Natural killer cell (primary cell): ENCODE measurements at regions not wholly inside any gene's neighbourhood (a gene's known extent, or its start where the extent isn't known, plus 50 kb on each side); places are given as distances from the start of the nearest gene placed in this dataset.

Source experiments
- ATAC-seq, 3 donors: fragments of 150-1000 bp in 2 of 3; fragments of 200-7000 bp in 1 of 3; cut with Tn5 transposase; 1 replicate in 1 of 3; 2 replicates in 2 of 3; pipeline ENCODE4 v1.10.0; 2021; ENCODE audit warnings: mild to moderate bottlenecking in 2 of 3, moderate library complexity in 2 of 3
- DNase-seq, 2 donors: peaks; one replicate each; pipeline versions ENCODE4 v3.0.0 to v3.0.0-alpha.2; 2013 to 2021; ENCODE audit warnings: mixed read lengths in 1 of 2
- H3K27ac ChIP-seq: one replicate; pipeline ENCODE4 v1.5.1; 2013; ENCODE audit warnings: mild to moderate bottlenecking, low read length
- H3K27me3 ChIP-seq: one replicate; pipeline ENCODE4 v1.6.1; 2013; ENCODE audit warnings: low read length; ENCODE audit not compliant: control insufficient read depth, insufficient read depth
- H3K36me3 ChIP-seq: one replicate; pipeline ENCODE4 v1.6.1; 2013; ENCODE audit warnings: low read length; ENCODE audit not compliant: control insufficient read depth, insufficient read depth
- H3K4me1 ChIP-seq: one replicate; pipeline ENCODE4 v1.6.1; 2013; ENCODE audit warnings: low read length; ENCODE audit not compliant: control insufficient read depth, insufficient read depth
- H3K4me3 ChIP-seq: one replicate; pipeline ENCODE4 v1.5.1; 2013; ENCODE audit warnings: low read length
- H3K9me3 ChIP-seq: one replicate; pipeline ENCODE4 v1.6.1; 2013; ENCODE audit warnings: low read length; ENCODE audit not compliant: control insufficient read depth, insufficient read depth
- H3K27ac Mint-ChIP-seq, 2 donors: one replicate each; pipeline ENCODE4 v1.8.0; 2022; ENCODE audit warnings: mild to moderate bottlenecking in 2 of 2, mixed read lengths in 2 of 2, moderate library complexity in 1 of 2
- H3K27me3 Mint-ChIP-seq, 2 donors: one replicate each; pipeline ENCODE4 v1.8.0; 2022; ENCODE audit warnings: low read depth in 2 of 2, mixed read lengths in 2 of 2
- H3K36me3 Mint-ChIP-seq: one replicate; pipeline ENCODE4 v1.8.0; 2022; ENCODE audit warnings: mixed read lengths
- H3K4me1 Mint-ChIP-seq, 2 donors: one replicate each; pipeline ENCODE4 v1.8.0; 2022; ENCODE audit warnings: mixed read lengths in 2 of 2
- H3K4me3 Mint-ChIP-seq: one replicate; pipeline ENCODE4 v1.8.0; 2022; ENCODE audit warnings: mild to moderate bottlenecking, moderate library complexity, mixed read lengths
- H3K9me3 Mint-ChIP-seq, 2 donors: one replicate each; pipeline ENCODE4 v1.8.0; 2022; ENCODE audit warnings: mixed read lengths in 2 of 2
- WGBS: methylation state at CpG from one replicate; pipeline ENCODE4 v1.1.7; 2013; ENCODE audit warnings: missing lambda C conversion rate; ENCODE audit not compliant: insufficient coverage; 5-methylcytosine and 5-hydroxymethylcytosine counted together
- intact Hi-C: fragments of 100-400 bp; cut with micrococcal nuclease; formaldehyde crosslinking; loops from one replicate; pipeline ENCODE4 v1.14.2; 2022
- TF ChIP-seq, protein P1 (sequence below): fragments of 200-600 bp; IDR thresholded peaks from one replicate; pipeline ENCODE4 v1.8.0; 2022; ENCODE audit warnings: antibody characterized with exemption

DNA sequence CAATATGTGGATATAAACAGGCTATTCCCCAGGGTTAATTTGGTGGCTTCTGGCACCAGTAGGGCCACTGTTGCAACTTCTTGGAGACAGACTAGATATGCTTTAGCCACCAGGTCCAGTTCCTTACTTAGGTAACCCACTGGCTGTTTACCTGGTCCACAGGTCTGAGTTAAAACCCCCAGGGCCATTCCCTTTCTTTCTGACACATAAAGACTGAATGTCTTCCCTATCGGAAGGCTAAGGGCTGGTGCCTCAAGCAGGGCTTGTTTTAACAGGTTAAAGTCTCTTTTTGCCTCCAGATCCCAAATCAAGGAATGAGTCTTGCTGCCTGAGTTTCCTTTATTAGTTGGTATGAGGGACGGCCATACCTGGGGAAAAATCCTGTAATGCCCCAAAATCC lies 1052.7 kb upstream of the CNTN5 start:
- Histone ChIP-seq H3K36me3 (no peaks in the 10 kb centered on the region), H3K27me3 (no peaks in the 10 kb centered on the region), H3K4me3 (no peak overlapping the region), H3K9me3 (peaks cover 25% of the 10 kb centered on the region), H3K4me1 (no peaks in the 10 kb centered on the region), H3K27ac (no peak overlapping the region)
- Mint-ChIP-seq H3K9me3 (peaks cover 4 to 13% of the 10 kb centered on the region in 2 donors), H3K4me1 (no peaks in the 10 kb centered on the region), H3K27me3 (no peaks in the 10 kb centered on the region), H3K27ac (no peak overlapping the region), H3K36me3 (no peaks in the 10 kb centered on the region), H3K4me3 (no peak overlapping the region)
- ATAC-seq (no peak), DNase-seq (no peak)
- WGBS = 84% methylated on average over 2 of the region's 2 CpGs
- intact Hi-C loops = no loop called here
- TF ChIP-seq, protein P1, sequence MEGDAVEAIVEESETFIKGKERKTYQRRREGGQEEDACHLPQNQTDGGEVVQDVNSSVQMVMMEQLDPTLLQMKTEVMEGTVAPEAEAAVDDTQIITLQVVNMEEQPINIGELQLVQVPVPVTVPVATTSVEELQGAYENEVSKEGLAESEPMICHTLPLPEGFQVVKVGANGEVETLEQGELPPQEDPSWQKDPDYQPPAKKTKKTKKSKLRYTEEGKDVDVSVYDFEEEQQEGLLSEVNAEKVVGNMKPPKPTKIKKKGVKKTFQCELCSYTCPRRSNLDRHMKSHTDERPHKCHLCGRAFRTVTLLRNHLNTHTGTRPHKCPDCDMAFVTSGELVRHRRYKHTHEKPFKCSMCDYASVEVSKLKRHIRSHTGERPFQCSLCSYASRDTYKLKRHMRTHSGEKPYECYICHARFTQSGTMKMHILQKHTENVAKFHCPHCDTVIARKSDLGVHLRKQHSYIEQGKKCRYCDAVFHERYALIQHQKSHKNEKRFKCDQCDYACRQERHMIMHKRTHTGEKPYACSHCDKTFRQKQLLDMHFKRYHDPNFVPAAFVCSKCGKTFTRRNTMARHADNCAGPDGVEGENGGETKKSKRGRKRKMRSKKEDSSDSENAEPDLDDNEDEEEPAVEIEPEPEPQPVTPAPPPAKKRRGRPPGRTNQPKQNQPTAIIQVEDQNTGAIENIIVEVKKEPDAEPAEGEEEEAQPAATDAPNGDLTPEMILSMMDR = no peak

DNA sequence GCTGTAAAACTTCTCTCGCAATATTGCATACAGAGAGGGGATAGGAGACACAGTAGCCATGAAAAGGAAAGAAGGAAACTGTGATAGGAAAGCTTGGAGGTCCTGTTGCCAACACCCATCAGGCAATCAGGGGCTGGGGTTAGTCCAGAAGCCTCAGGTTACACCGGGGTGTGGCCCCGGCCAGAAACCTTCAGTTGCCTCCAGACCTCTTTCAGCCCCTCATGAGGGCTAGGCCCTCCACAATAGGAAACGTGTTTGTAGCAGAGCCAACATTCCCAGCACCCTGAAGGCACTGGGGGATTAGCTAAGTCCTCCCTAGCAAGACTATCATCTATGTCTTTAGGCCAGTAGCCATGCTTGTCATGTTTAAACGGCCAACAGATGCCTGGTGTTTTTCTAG lies 1048.0 kb upstream of the CNTN5 start:
- no peaks in the 10 kb centered on the region for H3K27me3 Mint-ChIP-seq
- H3K9me3 Mint-ChIP-seq = peaks cover 8 to 11% of the 10 kb centered on the region in 2 donors
- H3K36me3 Mint-ChIP-seq = no peaks in the 10 kb centered on the region
- intact Hi-C loops = no loop called here
- Histone ChIP-seq H3K4me1 (no peaks in the 10 kb centered on the region), H3K27me3 (no peaks in the 10 kb centered on the region), H3K36me3 (no peaks in the 10 kb centered on the region), H3K4me3 (no peak overlapping the region), H3K27ac (no peak overlapping the region), H3K9me3 (peaks cover 21% of the 10 kb centered on the region)
- no peak for ATAC-seq
- WGBS = 80% methylated on average over 5 of the region's 5 CpGs
- TF ChIP-seq, protein P1 = no peak
- DNase-seq = no peak
- H3K4me3 Mint-ChIP-seq = no peak overlapping the region
- H3K4me1 Mint-ChIP-seq = no peaks in the 10 kb centered on the region
- H3K27ac Mint-ChIP-seq = no peak overlapping the region

DNA sequence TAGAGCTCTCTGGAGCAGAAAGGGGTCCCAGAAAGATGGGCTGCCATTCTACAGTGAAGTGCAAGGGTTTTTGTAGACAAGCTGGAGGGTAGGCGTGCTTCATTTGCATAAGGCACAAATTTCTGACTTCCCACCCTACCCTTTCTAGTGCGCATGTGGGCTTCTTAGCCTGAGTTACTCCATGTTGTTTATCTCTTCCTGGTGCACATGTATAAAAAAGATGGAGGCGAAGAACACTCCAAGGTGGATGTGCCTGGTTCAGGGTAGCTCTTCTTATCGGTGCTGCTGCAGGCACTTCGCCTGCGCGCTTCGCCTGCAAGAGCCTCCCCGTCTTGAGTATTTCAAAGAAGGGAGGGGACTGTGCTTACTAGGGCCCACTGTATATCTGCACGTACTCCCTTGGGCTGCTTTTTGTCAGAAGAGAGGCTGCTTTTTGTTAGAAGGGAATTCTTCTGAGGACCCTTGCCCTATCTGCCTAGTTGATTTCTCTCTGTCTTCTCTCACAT lies 1047.3 kb upstream of the CNTN5 start:
- Mint-ChIP-seq H3K27me3 (no peaks in the 10 kb centered on the region), H3K9me3 (peaks cover 8 to 11% of the 10 kb centered on the region in 2 donors), H3K36me3 (no peaks in the 10 kb centered on the region), H3K27ac (no peak overlapping the region), H3K4me1 (no peaks in the 10 kb centered on the region), H3K4me3 (no peak overlapping the region)
- no peaks in the 10 kb centered on the region for H3K27me3 ChIP-seq
- ATAC-seq (no peak), DNase-seq (no peak)
- peaks cover 14% of the 10 kb centered on the region for H3K9me3 ChIP-seq
- WGBS = 91% methylated on average over 10 of the region's 10 CpGs
- TF ChIP-seq, protein P1 = no peak
- intact Hi-C loops = no loop called here
- H3K27ac ChIP-seq = no peak overlapping the region
- H3K4me1 ChIP-seq = no peaks in the 10 kb centered on the region
- H3K4me3 ChIP-seq = no peak overlapping the region
- H3K36me3 ChIP-seq = no peaks in the 10 kb centered on the region

DNA sequence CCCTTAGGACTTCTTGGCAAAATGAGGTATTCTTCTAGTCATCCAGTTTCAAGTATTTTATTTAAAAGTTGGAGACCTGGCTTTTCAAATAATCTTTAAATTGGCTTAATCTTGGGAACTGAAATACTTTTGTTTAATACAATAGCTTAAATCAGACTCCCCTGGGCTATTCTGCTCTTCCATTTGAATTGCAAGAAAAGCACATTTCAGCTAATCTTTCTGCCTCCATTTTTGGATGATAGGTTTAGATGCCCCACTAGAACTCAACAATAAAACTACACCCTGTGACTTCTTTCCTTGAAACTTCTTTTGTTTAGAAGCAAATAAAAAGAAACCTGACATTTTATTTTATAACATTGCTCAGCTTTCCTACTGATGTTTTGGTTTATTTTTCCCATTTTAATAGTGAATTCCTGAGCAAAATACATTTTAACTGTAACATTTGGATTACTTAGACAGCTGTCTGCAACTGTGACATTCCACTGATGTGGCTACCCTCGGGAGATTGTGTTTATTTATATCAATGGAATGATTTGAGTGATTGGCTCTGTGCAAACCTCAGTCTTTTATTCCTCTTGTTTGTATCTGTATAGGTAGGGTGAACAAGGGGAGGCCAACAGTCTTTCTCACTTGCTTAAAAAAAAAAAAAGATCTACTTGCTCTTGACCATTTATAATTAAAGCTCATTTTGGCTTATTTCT lies 1045.8 kb upstream of the CNTN5 start:
- Histone ChIP-seq H3K27me3 (no peaks in the 10 kb centered on the region), H3K4me3 (no peak overlapping the region), H3K36me3 (no peaks in the 10 kb centered on the region), H3K27ac (no peak overlapping the region), H3K9me3 (peaks cover 13% of the 10 kb centered on the region), H3K4me1 (no peaks in the 10 kb centered on the region)
- Mint-ChIP-seq H3K27me3 (no peaks in the 10 kb centered on the region), H3K27ac (no peak overlapping the region), H3K4me1 (no peaks in the 10 kb centered on the region), H3K4me3 (no peak overlapping the region), H3K9me3 (peaks cover 11% of the 10 kb centered on the region in 2 donors), H3K36me3 (no peaks in the 10 kb centered on the region)
- WGBS = 56% methylated on average over 1 of the region's 1 CpG
- DNase-seq (no peak), ATAC-seq (no peak)
- TF ChIP-seq, protein P1 = no peak
- intact Hi-C loops = no loop called here
